SK-N-SH (cell line): ENCODE measurements at regions not wholly inside any gene's neighbourhood (a gene's known extent, or its start where the extent isn't known, plus 50 kb on each side); places are given as distances from the start of the nearest gene placed in this dataset.
A peak's percentile ranks its signal among the peaks of the same experiment; 100 is the strongest.

ENCODE experiments used
- CTCF ChIA-PET: fragments of 300-600, 350-600 bp; formaldehyde crosslinking; extraction: SDS; loops from one replicate; lab custom pipeline; 2021; lab: Yijun Ruan, JAX
- POLR2A ChIA-PET: fragments of 350-600 bp; sonication (Branson Sonifier 250); formaldehyde crosslinking; extraction: SDS; loops from one replicate; lab custom pipeline; 2020; ENCODE audit warnings: antibody characterized with exemption, inconsistent platforms; lab: Yijun Ruan, JAX
- DNase-seq: peaks from one replicate; pipeline ENCODE4 v3.0.0; 2012
- H2AFZ ChIP-seq: fragments of 200-600 bp; sonication (generic); 2 replicates; pipeline ENCODE4 v1.8.1; 2016; ENCODE audit warnings: antibody characterized with exemption, mild to moderate bottlenecking, low read depth
- H3F3A ChIP-seq: fragments of 200-600 bp; sonication (generic); replicated peaks from 2 replicates; pipeline ENCODE3; 2016; ENCODE audit warnings: antibody characterized with exemption, mild to moderate bottlenecking; ENCODE audit not compliant: insufficient read depth
- H3K27ac ChIP-seq, 2 experiments: fragments of 200-500 bp in 1 of 2; fragments of 200-600 bp in 1 of 2; sonication (Bioruptor generic) in 1 of 2; sonication (generic), shearing (Covaris generic) in 1 of 2; 2 replicates each; pipeline versions ENCODE4 v1.5.1 to v1.6.1; 2014 to 2016; ENCODE audit warnings: low read depth in 2 of 2, inconsistent platforms in 1 of 2, low read length in 1 of 2, mild to moderate bottlenecking in 1 of 2, mixed read lengths in 1 of 2
- H3K27me3 ChIP-seq: fragments of 200-600 bp; sonication (generic), shearing (Covaris generic); 2 replicates; pipeline ENCODE4 v1.6.1; 2016; ENCODE audit warnings: mixed run types; ENCODE audit not compliant: insufficient read depth
- H3K36me3 ChIP-seq, 2 experiments: fragments of 200-500 bp in 1 of 2; fragments of 200-600 bp in 1 of 2; sonication (Bioruptor generic) in 1 of 2; sonication (generic) in 1 of 2; replicated peaks in 1 of 2; 2 replicates each; pipeline versions ENCODE3 to v1.5.1; 2014 to 2016; ENCODE audit warnings: low read length in 1 of 2, mild to moderate bottlenecking in 1 of 2; ENCODE audit not compliant: insufficient read depth in 2 of 2, control insufficient read depth in 1 of 2
- H3K4me1 ChIP-seq, 2 experiments: fragments of 200-500 bp in 1 of 2; fragments of 200-600 bp in 1 of 2; sonication (Bioruptor generic) in 1 of 2; sonication (generic), shearing (Covaris generic) in 1 of 2; 2 replicates each; pipeline versions ENCODE4 v1.5.1 to v1.6.1; 2014 to 2016; ENCODE audit warnings: low read depth in 1 of 2, low read length in 1 of 2, mixed run types in 1 of 2; ENCODE audit not compliant: insufficient read depth in 2 of 2, control insufficient read depth in 1 of 2
- H3K4me2 ChIP-seq: fragments of 200-600 bp; sonication (generic), shearing (Covaris generic); 2 replicates; pipeline ENCODE4 v1.6.1; 2017; ENCODE audit warnings: mixed run types
- H3K4me3 ChIP-seq, 2 experiments: fragments of 200-500 bp in 1 of 2; fragments of 200-600 bp in 1 of 2; sonication (Bioruptor generic) in 1 of 2; sonication (generic), shearing (Covaris generic) in 1 of 2; 2 replicates each; pipeline versions ENCODE4 v1.5.1 to v1.8.1; 2014 to 2016; ENCODE audit warnings: low read depth in 2 of 2, inconsistent platforms in 1 of 2, low read length in 1 of 2, mild to moderate bottlenecking in 1 of 2, mixed read lengths in 1 of 2, moderate library complexity in 1 of 2
- H3K79me2 ChIP-seq: fragments of 200-600 bp; sonication (generic); 2 replicates; pipeline ENCODE4 v1.8.1; 2017; ENCODE audit warnings: mild to moderate bottlenecking; ENCODE audit not compliant: insufficient read depth
- H3K9ac ChIP-seq: fragments of 200-600 bp; sonication (generic); 2 replicates; pipeline ENCODE4 v1.6.1; 2017; ENCODE audit warnings: mixed run types
- H3K9me2 ChIP-seq: fragments of 200-600 bp; sonication (generic); 2 replicates; pipeline ENCODE4 v1.6.1; 2017; ENCODE audit warnings: mixed run types
- H3K9me3 ChIP-seq: fragments of 200-600 bp; sonication (generic); 2 replicates; pipeline ENCODE4 v1.6.1; 2017; ENCODE audit warnings: mixed run types, mild to moderate bottlenecking, moderate library complexity
- H4K20me1 ChIP-seq: fragments of 200-600 bp; sonication (generic); 2 replicates; pipeline ENCODE4 v1.6.1; 2017; ENCODE audit warnings: mild to moderate bottlenecking, mixed run types; ENCODE audit not compliant: insufficient read depth
- CHD2 ChIP-seq: fragments of 150-350 bp; IDR thresholded peaks from 2 replicates; pipeline ENCODE4 v1.6.1; 2018; ENCODE audit warnings: low read length; ENCODE audit not compliant: partially characterized antibody
- ELF1 ChIP-seq: IDR thresholded peaks from 2 replicates; pipeline ENCODE4 v1.4.0; 2012
- FOSL2 ChIP-seq: IDR thresholded peaks from 2 replicates; pipeline ENCODE4 v1.4.0; 2012; ENCODE audit warnings: low read depth, mild to moderate bottlenecking, moderate library complexity, borderline replicate concordance
- GATA2 ChIP-seq: sonication (generic); formaldehyde crosslinking; IDR thresholded peaks from 2 replicates; pipeline ENCODE4 v1.5.0; 2020; ENCODE audit warnings: mild to moderate bottlenecking, missing genetic modification reagents
- MEF2A ChIP-seq: IDR thresholded peaks from 2 replicates; pipeline ENCODE4 v1.4.0; 2012; ENCODE audit warnings: low read depth, borderline replicate concordance
- MXI1 ChIP-seq: IDR thresholded peaks from 2 replicates; pipeline ENCODE4 v1.6.1; 2012; ENCODE audit warnings: mild to moderate bottlenecking, low read depth, low read length, improper control_type of control experiment
- NFIC ChIP-seq: IDR thresholded peaks from 2 replicates; pipeline ENCODE4 v1.4.0; 2012; ENCODE audit warnings: borderline replicate concordance
- NRF1 ChIP-seq: IDR thresholded peaks from 2 replicates; pipeline ENCODE4 v1.6.1; 2012; ENCODE audit warnings: low read depth, mild to moderate bottlenecking, low read length
- POLR2AphosphoS5 ChIP-seq: IDR thresholded peaks from 2 replicates; pipeline ENCODE4 v1.6.1; 2012; ENCODE audit warnings: low read depth, low read length
- RAD21 ChIP-seq: IDR thresholded peaks from 2 replicates; pipeline ENCODE4 v1.6.1; 2012; ENCODE audit warnings: mild to moderate bottlenecking, low read length
- RFX5 ChIP-seq: IDR thresholded peaks from 2 replicates; pipeline ENCODE4 v1.6.1; 2012; ENCODE audit warnings: mild to moderate bottlenecking, improper control_type of control experiment, low read length
- RXRA ChIP-seq: IDR thresholded peaks from 2 replicates; pipeline ENCODE4 v1.4.0; 2012; ENCODE audit warnings: low read depth, mild to moderate bottlenecking, borderline replicate concordance
- TAF1 ChIP-seq: IDR thresholded peaks from 2 replicates; pipeline ENCODE4 v1.6.1; 2012; ENCODE audit warnings: low read depth, mild to moderate bottlenecking, low read length, moderate library complexity, borderline replicate concordance
- TEAD4 ChIP-seq: IDR thresholded peaks from 2 replicates; pipeline ENCODE4 v1.4.0; 2012; ENCODE audit warnings: mild to moderate bottlenecking, borderline replicate concordance; ENCODE audit not compliant: insufficient read depth
- YY1 ChIP-seq: IDR thresholded peaks from 2 replicates; pipeline ENCODE4 v1.4.0; 2012; ENCODE audit warnings: low read depth, mild to moderate bottlenecking
- WGBS: methylation state at CpG from one replicate; pipeline ENCODE4 v1.1.6; 2017; ENCODE audit warnings: low lambda C conversion rate; 5-methylcytosine and 5-hydroxymethylcytosine counted together
- TF ChIP-seq, protein P1 (sequence below): IDR thresholded peaks from 2 replicates; pipeline ENCODE4; 2012
- TF ChIP-seq, protein P2 (sequence below): fragments of 150-350 bp; IDR thresholded peaks from 2 replicates; pipeline ENCODE4 v1.6.1; 2016; ENCODE audit warnings: mild to moderate bottlenecking, low read depth, low read length
- TF ChIP-seq, protein P3 (sequence below): IDR thresholded peaks from 2 replicates; pipeline ENCODE4 v1.4.0; 2012; ENCODE audit warnings: low read depth, borderline replicate concordance
- TF ChIP-seq, protein P4 (sequence below): fragments of 200-600 bp; sonication (generic); IDR thresholded peaks from 2 replicates; pipeline ENCODE4 v1.6.1; 2017; ENCODE audit warnings: antibody characterized with exemption, mild to moderate bottlenecking, moderate library complexity

DNA sequence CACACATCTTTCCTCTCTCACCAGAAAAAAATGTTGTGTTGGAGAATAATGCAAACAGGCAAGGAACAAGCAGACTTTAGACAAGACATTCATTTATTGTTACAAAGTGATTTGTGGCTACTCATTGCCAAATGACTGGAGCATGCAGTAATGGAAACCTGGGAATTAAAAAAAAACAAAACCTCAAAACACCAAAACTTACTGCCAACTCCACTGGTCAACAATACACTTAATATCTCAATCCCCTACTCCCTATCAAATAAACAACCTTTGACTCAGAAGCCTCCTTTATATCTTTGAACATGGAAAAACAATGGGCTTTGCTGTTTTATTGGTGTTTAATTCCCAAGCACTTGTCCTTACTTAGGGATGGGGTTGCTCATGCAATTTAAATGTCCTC lies 112.8 kb downstream of the POSTN start:
- Histone ChIP-seq H3F3A (peaks cover 39% of the 10 kb centered on the region), H3K36me3 (no peaks in the 10 kb centered on the region), H3K27ac (peak overlapping the region in 1 of 2 experiments; percentile 87; a peak in 2 of 4 replicates), H3K4me2 (peak overlapping the region; percentile 45; the same call in 1 of the 2 replicates), H3K4me3 (peak overlapping the region in 1 of 2 experiments; percentile 14; a peak in 1 of 4 replicates), H4K20me1 (no peaks in the 10 kb centered on the region), H3K79me2 (no peaks in the 10 kb centered on the region), H3K9me2 (no peaks in the 10 kb centered on the region), H3K9me3 (no peaks in the 10 kb centered on the region), H3K9ac (peak overlapping the region; percentile 9; the same call in 1 of the 2 replicates), H3K27me3 (no peaks in the 10 kb centered on the region), H3K4me1 (no peaks in the 10 kb centered on the region; a peak in 3 of 4 replicates), H2AFZ (peak overlapping the region; percentile 51; the same call in 1 of the 2 replicates)
- TF ChIP-seq, protein P1, sequence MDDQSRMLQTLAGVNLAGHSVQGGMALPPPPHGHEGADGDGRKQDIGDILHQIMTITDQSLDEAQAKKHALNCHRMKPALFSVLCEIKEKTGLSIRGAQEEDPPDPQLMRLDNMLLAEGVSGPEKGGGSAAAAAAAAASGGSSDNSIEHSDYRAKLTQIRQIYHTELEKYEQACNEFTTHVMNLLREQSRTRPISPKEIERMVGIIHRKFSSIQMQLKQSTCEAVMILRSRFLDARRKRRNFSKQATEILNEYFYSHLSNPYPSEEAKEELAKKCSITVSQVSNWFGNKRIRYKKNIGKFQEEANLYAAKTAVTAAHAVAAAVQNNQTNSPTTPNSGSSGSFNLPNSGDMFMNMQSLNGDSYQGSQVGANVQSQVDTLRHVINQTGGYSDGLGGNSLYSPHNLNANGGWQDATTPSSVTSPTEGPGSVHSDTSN, result peak; percentile 27; the same call in 1 of the 2 replicates
- TF ChIP-seq GATA2 (CRISPR knock-in tag), result no peak
- ChIA-PET CTCF (no interaction called here), POLR2A (no interaction called here)
- no peak for DNase-seq

DNA sequence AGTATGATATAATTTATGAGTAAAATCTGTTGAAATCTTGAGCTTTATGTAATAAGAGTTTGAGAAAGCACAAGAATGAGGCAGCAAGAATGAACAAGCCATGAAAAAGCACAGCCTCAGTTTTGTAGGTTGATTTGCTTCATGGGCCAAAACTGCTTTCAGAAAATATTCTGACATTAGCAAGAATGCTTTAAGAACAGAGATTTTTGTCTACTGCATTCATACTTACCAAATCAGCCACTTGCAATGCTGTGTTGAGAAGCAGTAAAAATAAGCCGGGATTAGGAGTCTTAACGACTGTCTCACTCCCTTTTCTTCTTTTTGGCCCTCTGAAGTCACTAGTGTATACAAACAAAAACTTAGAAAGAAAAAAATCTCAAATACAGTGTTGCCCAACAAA lies 114.5 kb downstream of the POSTN start:
- Histone ChIP-seq H3K36me3 (no peaks in the 10 kb centered on the region), H3F3A (peaks cover 31% of the 10 kb centered on the region), H3K4me2 (no peak overlapping the region), H3K27me3 (no peaks in the 10 kb centered on the region), H3K9ac (no peak overlapping the region), H4K20me1 (no peaks in the 10 kb centered on the region), H3K9me2 (no peaks in the 10 kb centered on the region), H3K4me3 (no peak overlapping the region), H3K27ac (peak overlapping the region in 1 of 2 experiments; percentile 87; a peak in 1 of 4 replicates), H3K9me3 (no peaks in the 10 kb centered on the region), H3K79me2 (no peaks in the 10 kb centered on the region), H3K4me1 (peaks cover 0 to 6% of the 10 kb centered on the region in 2 experiments; a peak in 3 of 4 replicates), H2AFZ (no peak overlapping the region)
- TF ChIP-seq YY1, result no peak
- TF ChIP-seq ELF1, result no peak
- no peak for TF ChIP-seq FOSL2
- no peak for TF ChIP-seq MEF2A
- no peak for TF ChIP-seq RXRA
- no peak for TF ChIP-seq RFX5
- TF ChIP-seq NRF1, result no peak
- TF ChIP-seq MXI1, result no peak
- no peak for TF ChIP-seq TAF1
- TF ChIP-seq POLR2AphosphoS5, result no peak
- no peak for TF ChIP-seq TEAD4
- TF ChIP-seq, protein P2, sequence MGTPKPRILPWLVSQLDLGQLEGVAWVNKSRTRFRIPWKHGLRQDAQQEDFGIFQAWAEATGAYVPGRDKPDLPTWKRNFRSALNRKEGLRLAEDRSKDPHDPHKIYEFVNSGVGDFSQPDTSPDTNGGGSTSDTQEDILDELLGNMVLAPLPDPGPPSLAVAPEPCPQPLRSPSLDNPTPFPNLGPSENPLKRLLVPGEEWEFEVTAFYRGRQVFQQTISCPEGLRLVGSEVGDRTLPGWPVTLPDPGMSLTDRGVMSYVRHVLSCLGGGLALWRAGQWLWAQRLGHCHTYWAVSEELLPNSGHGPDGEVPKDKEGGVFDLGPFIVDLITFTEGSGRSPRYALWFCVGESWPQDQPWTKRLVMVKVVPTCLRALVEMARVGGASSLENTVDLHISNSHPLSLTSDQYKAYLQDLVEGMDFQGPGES, result no peak
- no peak for TF ChIP-seq RAD21
- TF ChIP-seq, protein P1, result no peak
- TF ChIP-seq, protein P3, sequence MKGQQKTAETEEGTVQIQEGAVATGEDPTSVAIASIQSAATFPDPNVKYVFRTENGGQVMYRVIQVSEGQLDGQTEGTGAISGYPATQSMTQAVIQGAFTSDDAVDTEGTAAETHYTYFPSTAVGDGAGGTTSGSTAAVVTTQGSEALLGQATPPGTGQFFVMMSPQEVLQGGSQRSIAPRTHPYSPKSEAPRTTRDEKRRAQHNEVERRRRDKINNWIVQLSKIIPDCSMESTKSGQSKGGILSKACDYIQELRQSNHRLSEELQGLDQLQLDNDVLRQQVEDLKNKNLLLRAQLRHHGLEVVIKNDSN, result no peak
- TF ChIP-seq, protein P4, sequence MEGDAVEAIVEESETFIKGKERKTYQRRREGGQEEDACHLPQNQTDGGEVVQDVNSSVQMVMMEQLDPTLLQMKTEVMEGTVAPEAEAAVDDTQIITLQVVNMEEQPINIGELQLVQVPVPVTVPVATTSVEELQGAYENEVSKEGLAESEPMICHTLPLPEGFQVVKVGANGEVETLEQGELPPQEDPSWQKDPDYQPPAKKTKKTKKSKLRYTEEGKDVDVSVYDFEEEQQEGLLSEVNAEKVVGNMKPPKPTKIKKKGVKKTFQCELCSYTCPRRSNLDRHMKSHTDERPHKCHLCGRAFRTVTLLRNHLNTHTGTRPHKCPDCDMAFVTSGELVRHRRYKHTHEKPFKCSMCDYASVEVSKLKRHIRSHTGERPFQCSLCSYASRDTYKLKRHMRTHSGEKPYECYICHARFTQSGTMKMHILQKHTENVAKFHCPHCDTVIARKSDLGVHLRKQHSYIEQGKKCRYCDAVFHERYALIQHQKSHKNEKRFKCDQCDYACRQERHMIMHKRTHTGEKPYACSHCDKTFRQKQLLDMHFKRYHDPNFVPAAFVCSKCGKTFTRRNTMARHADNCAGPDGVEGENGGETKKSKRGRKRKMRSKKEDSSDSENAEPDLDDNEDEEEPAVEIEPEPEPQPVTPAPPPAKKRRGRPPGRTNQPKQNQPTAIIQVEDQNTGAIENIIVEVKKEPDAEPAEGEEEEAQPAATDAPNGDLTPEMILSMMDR, result no peak
- no peak for TF ChIP-seq CHD2
- TF ChIP-seq NFIC, result no peak
- 33% methylated on average over 2 of the region's 2 CpGs for WGBS
- ChIA-PET CTCF (no interaction called here), POLR2A (no interaction called here)
- DNase-seq, result no peak
